HS-27A (cell line): ENCODE measurements at regions not wholly inside any gene's neighbourhood (a gene's known extent, or its start where the extent isn't known, plus 50 kb on each side); places are given as distances from the start of the nearest gene placed in this dataset.
"Not testable (repeated sequence)": the region's sequence is repeated elsewhere in the genome, so short reads cannot be mapped to it uniquely, and the experiment has no call there.

Experiments
- DNase-seq: peaks from one replicate; pipeline ENCODE4 v3.0.0-alpha.2; 2012; ENCODE audit warnings: low read depth, missing footprints

DNA sequence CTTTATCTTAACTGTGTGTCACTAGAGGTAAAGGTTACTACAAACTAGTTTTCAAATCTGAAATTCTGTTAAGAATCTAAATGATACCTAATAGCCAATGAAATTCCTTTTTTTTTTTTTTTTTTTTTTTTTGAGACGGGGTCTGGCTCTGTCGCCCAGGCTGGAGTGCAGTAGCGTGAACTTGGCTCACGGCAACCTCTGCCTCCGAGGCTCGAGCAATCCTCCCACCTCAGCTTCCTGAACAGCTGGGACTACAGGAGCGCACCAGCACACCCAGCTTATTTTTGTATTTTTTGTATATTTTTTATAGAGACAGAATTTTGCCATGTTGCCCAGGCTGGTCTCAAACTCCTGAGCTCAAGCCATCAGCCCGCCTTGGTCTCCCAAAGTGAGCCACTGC, 160.3 kb upstream of the NEBL start:
- no peak for DNase-seq

DNA sequence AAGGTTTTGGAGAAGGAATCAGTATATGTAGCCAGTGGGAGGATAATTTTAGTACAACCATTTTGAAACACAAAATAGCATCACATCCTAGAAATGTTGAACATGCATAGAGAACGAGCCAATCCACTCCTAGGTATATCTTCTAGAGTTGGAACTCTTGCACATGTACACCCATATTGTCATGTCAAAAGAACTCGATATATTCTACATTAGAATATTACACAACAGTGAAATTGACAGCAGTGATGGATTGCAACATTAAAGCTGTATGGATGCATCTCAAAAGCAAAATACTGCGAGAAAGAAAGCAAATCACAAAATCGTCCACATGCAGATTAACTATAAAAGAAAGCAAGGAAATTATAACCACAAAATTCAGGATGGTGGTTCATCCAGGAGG, 159.3 kb upstream of the NEBL start:
- DNase-seq: no peak

DNA sequence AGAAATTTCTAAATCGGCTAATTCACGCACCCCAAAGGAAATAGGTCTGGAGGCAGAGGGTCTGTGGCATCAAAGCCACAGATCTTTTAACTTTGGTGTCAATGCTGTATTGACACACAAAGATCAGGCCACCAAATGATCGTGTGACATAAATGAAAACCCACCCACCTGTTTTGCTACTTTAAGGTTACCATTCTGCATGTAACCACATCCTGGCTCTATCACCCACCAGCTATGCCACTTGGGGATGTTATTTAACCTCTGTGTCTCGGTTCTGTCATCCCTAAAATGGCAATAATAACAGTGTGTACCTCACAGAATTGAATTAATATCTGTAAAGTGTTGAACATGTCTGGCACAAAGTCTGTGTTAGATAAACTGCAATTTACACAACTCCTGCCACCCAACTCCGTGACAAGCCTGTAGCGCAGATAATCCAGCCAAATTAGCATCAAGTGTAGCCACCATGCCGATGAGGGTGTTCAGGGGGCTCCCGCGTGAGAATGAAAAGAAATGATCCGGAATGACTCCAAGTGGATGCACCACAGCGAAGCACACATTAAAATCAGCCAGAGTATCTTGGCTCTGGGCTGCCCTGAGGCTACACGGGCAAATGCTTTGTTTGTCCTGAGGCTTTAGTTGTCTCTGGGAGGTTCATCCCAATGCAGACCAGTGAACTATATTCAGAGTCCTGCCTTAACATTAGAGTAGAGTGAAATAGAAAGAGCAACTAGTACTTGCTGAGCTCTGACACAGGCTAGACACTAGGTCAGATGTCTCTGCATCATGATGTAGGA, 158.4 kb upstream of the NEBL start:
- no peak for DNase-seq

DNA sequence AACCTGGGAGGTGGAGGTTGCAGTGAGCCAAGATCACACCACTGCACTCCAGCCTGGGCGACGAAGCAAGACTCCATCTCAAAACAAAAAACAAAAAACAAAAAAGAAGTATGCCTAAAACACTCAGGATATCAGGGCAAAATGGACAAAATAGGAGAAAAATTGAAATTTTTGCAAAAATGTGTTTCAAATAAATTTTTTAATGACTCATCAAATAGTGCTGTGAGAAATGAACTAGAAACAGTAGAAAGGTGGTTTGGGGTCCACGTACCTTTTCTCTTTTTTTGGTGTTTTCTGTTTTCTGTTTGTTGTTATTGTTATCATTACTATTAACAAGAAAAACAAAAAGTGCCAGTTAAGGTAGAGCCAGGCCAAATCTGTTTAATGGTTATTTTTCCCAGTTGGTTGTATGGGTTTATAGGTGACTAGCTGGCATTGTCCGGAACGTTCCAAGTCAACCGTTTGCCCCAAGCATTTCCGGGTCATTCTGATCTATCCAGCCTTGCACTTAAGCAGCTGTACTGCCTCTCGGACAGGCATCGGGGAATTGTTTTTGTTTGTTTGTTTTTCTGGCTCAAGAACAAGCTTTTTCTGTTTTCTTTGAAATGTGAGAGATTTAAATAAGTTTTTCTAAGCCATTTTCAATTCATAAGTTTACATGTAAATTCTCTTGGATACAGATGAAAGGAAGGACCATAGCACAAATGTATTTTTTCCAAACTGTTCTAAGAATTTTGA, 157.0 kb upstream of the NEBL start:
- no peak for DNase-seq

DNA sequence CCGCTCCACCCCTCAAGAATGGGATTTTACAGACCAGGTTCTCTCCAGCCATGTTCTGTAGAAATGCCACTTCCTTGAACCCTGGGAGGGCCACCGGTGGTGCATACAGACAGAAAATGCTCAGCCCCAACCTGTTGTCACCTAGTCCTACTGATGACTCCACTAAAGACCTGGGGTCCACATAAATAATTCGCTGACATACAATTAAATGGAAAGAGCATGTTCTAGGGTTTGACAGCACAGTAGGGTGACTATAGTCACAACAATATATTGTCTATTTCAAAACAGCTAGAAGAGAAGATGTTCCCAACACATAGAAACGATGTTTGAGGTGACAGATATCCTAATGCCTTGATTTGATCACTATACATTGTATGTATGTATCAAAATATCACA, 155.6 kb upstream of the NEBL start:
- DNase-seq: no peak

DNA sequence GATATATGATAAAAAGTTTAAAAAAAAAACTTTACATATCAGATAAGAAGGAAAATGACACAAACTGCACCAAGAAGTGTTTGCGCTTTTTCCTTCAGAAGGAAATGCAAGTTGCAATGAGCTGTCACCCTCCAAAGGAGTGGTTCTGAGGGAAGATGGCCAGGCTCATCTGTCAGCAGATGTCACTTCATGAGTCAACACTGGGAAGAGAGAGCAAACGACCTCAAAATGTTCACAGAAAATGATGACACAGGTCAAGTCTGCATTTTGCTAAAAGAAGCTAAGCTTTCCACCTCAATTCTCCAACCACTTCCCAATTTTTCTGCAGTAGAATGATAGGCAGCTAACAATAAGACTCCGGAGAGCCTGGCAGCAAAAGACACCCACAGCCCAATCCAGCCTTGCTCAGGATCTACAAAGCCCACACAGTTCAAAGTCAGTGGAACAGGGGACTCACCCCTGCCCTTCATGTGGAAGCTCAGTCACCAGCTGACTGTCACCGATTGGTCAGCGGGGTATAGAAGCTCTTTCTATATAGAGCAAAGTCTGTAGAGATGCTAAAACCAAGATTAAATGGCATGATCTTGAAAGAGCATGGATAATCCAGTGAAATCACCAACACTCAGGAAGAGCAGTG, 155.1 kb upstream of the NEBL start:
- DNase-seq: no peak

DNA sequence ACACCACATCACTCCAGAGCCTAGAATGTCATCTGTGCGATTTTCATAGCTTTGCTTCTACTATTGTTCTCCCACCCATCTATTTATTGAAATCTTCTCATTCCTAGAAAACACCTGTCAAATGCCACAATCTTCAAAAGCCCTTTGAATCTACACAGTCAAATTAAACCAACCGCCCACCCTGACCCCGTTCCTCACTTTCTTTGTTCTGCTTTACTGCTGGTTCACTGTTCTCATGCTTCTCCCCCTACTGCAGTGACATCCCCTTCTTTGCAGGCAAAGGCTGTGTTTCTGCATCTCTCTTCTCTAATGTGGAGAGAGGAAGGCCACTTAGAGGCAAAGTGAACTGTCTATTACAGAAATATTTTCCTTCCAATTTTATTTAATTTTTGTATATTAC, 152.4 kb upstream of the NEBL start:
- DNase-seq: no peak

DNA sequence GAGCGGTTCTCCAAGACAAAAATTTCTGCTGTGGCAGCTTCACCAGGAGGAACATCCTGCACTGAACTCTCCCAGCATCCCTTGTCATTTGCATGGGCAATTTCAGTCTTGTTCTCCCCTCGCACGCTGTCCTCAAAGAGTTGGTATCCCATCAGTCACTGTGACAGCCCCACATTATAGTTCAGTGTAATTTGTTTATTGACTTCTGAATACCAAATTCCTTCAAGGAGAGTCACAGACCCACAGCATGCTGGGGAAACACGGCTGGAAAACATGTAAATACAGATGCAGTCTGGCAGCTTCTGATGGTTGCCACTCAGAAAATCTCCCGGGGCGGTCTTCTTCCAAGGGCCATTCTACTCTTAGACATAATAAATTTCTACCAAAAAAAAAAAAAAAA, 151.0 kb upstream of the NEBL start:
- no peak for DNase-seq

DNA sequence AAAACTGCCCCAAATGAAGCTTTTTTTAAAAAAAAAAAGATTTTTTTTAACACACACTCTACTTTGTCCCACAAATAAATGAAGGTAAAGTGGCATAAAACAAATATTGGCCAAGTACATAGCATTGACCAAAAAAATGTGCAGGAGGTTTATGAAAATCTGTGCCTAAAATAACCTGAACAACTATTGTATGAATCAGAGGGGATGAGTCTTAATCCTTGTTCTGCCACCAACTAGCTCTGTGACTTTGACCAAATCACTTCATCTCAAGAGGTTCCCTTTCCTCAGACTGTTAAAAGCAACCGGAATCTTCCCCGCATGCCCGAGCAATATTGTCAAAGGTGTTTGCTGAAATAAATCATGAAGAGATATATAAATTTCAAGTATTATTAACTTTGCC, 150.4 kb upstream of the NEBL start:
- no peak for DNase-seq

DNA sequence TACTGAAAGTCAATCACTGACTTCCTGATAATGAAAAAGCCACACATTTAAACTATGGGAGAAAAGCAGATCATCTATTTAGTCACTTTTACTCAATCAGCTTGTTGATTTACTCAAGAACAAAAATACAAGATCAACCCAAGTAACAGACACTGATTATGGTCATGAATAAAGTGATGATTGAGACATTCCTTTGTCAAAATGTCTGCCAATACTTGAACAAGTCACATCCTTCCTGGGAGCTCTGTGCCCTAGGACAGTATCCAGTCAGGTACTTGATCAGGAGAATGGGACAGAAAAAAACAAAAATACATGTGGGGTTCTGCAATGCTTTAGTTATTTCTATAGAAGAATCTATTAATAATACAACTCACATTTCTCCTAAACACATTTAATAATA, 150.0 kb upstream of the NEBL start:
- DNase-seq: no peak

DNA sequence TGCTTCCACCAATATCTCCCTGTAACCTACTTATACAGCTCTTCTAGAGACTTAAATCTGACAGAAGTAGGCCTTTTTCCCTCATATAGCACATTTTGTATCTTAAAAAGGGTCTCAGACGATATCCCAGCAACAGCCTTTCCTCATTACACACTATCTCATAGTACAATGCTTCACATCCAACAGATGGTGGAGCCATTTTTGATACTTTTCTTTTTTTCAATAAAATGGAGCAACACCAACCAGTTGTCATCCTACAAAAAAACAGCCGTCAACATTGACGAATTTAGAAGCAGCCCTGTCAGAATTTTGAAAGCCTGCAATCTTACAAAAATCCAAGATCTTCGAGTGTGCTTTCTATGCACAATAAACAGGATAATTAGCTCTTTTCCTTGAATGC, 145.9 kb upstream of the NEBL start:
- no peak for DNase-seq

DNA sequence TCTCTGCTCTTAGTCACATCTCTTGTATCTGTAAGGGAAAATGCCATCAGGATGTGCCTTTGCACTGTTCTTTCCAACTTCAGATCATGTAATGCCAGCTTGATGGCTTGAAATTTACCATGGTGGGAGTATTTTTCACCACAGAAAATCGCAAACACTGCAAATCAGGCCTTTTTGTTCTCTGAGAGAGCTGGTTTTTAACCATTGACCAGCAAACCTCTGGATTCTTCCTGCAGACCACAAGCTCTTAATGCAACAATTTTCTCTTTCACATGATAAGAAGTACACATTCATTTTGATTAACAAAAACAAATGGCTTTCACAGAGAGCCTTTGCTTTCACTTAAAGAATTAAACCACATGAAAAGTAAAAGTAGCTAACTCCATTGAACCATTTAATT, 145.4 kb upstream of the NEBL start:
- no peak for DNase-seq

DNA sequence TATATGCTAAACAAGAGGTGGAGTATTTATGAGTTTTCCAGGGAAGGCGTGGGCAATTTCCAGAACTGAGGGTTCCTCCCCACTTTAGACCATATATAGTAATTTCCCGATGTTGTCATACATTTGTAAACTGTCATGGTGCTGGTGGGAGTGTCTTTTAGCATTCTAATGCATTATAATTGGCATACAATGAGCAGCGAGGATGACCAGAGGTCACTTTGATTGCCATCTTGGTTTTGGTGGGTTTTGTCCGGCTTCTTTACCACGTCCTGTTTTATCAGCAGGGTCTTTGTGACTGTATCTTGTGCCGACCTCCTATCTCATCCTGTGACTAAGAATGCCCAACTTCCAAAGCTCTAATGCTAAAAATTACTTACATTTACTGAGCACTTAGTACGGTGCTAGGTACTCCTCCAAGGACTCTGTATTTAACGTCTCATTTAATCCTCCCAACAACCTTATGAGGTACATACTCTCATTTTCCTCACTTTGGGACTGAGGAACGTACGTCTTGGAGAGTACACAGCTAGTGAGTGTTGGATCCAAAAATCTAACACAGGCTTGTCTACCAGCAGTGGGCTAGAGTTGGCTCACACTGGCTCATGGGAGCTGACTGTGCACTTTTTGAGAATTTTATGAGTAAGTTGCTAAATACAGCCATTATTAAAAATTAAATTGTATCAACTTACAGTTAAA, 144.8 kb upstream of the NEBL start:
- DNase-seq: no peak

DNA sequence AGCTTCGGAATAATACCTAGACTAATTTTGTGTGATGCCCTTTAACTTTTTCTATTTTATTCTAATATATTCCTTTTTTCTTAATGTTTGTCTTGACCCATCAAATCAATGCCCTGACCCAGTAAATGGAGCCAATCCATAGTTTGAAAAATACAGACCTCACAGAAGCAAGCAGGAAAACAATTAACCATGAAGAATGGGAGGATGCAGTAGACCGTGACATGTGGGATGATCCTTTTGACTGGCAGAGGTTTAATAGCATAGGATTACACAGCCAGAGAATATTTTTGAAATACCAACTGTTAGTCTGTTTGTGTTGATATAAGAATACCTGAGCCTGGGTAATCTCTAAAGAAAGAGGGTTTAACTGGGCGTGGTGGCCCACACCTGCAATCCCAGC, 142.6 kb upstream of the NEBL start:
- no peak for DNase-seq

DNA sequence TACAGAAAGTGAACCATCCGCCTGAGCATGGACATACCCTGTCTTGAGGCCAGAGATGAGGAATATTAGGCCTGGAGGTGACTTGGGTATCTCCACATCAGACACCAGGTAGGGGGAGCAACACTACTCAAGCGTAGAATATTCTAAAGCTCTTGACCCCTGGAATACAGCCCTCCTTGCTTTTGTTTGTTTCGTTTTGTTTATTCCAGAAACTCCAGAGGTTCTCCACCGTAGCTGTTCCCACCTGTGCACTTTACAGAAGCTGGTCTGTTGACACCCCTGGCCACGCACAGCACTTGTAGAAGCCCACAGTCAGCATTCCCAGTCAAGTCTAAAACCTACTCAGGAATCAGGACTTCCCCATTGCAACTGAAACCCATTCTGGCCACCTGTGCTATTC, 139.6 kb upstream of the NEBL start:
- no peak for DNase-seq

DNA sequence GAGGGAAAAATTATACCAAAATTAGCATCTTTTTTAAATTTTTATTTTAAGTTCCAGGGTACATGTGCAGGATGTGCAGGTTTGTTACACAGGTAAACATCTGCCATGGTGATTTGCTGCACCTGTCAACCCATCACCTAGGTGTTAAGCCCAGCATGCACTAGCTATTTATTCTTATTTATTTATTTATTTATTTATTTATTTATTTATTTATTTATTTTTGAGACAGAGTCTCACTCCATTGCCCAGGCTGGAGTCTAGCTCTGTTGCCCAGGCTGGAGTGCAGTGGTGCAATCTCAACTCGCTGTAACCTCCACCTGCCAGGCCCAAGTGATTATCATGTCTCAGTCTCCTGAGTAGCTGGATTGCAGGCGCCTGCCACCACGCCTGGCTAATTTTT, 137.7 kb upstream of the NEBL start:
- not testable (repeated sequence) for DNase-seq

DNA sequence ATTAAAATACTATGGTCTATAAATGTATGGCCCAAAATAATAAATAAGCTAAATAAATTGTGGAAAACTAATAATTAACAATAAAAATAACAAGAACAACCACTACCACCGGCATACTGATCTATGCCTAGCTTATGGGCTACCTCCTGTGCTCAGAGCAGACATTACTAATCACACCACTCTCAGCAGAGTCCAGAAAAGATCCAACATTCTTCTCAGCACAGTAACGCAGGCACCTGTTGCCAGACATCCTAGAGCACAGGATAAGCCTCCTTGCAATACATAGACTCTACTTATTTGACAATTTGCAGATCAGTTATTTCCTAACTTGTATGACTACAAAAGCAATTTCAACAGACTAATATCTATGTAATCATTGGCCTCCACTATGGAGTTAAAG, 137.1 kb upstream of the NEBL start:
- DNase-seq: no peak

DNA sequence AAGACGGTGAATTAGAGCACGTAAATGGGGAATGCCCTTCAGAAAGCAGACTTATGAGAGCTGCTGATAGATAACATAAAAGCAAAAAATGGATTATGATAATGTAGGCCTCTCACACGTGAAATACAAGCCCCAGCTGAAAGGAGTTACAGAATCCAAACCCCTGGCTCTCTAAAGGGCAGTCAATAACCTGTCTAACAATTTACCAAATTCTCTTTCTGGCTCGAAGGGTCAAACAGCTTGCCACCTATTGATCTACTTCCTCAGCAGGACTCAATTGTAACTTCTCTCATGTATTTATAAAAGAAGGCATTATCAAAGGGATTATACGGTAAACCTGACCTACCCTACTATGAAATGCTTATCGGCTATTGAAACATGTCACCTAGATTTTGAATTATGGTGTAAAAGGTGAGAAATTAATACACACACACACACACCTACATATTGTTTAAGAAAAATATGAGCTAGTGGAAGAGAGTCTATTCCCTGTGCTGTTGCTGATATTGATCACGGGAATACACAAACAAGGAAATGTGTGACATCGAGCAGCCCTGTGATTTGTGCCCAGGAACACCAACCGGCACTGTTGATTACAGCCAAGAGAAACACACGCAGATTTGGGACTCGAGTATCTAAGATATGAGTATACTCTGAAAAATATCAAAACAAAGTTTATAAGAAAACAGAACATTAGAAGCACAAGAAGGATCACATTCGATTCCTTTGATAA, 135.6 kb upstream of the NEBL start:
- DNase-seq: no peak

DNA sequence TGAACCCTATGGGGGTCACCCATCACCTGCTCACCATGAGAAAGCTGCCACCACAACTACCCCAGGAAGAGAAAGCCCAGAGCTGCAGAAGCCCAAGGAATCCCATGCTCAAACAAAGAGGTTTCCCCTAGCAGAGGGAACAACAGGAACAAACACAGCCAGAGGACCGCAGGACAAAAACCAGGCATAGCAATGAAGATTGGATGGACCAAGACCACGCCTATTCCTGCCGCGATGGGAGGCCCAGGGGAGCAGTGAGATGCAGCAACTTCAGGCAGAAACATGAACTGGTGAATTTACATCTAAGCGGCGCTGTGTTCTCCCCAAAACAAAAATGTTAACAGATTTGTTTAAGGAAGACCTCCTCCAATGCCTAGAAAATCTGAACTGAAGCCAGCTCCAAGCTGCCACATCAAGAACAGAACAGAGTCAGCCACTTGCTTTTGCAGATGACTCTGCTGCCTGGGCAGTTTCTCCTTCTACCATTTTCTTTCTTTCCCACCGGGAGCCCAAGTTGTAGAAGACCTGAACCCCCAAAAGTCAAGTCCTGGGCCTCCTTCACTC, 134.2 kb upstream of the NEBL start:
- DNase-seq: no peak

DNA sequence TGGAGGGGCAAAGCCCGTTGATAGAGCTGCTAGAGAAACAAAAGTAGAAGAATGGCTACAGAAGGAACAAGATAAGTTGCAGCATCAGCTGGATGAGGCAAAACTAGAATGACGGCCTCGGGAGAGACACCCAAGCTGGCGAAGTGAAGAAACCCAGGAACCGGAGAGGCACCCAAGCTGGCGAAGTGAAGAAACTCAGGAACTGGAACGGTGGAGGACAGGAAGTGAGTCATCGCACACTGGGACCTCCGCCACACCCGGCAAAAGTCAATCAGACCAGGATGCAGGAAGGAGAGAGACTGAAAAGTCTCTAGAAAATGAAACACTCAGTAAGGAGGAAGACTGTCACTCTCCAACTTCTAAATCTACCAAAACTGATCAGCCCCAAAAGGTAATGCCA, 133.0 kb upstream of the NEBL start:
- no peak for DNase-seq

DNA sequence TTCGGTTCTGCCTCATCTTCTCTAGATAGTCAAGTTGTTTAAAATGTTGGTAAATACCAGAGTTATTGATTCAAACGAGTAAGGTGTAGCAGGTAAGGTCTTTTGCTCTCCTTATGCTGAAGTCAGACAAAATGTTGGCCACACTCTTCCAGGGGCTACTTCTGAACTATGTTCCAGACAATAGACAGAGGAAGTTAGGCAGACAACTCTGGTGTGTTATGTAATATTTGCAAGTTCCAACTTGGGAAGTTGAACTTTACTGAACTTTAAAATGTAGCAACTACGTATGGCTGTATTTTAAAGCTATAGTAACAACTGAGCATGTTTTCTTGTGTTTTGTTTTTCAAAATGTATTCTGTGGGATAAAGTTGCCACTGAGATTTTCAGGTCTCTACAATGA, 125.7 kb upstream of the NEBL start:
- no peak for DNase-seq
